Mesodermal cell (in vitro differentiated cells): ENCODE measurements at regions not wholly inside any gene's neighbourhood (a gene's known extent, or its start where the extent isn't known, plus 50 kb on each side); places are given as distances from the start of the nearest gene placed in this dataset.

Experiments
- H3K27ac ChIP-seq: 2 replicates; pipeline ENCODE4 v1.7.0; 2013; ENCODE audit warnings: mild to moderate bottlenecking, low read depth, low read length, moderate library complexity; ENCODE audit not compliant: severe bottlenecking
- H3K36me3 ChIP-seq: 2 replicates; pipeline ENCODE4 v1.7.1; 2013; ENCODE audit warnings: mild to moderate bottlenecking, low read length, moderate library complexity; ENCODE audit not compliant: control insufficient read depth, insufficient read depth
- H3K4me1 ChIP-seq: one replicate; pipeline ENCODE4 v1.7.1; 2013; ENCODE audit warnings: mild to moderate bottlenecking, low read length; ENCODE audit not compliant: insufficient read depth, control insufficient read depth, poor library complexity, severe bottlenecking
- H3K4me3 ChIP-seq: 2 replicates; pipeline ENCODE4 v1.7.0; 2013; ENCODE audit warnings: low read length, control low read depth, mild to moderate bottlenecking; ENCODE audit not compliant: insufficient read depth, poor library complexity, severe bottlenecking; ENCODE audit errors: extremely low read depth
- H3K9me3 ChIP-seq: 2 replicates; pipeline ENCODE4 v1.7.1; 2013; ENCODE audit warnings: mild to moderate bottlenecking, low read length, moderate library complexity; ENCODE audit not compliant: control insufficient read depth
- WGBS, 2 experiments: methylation state at CpG; one replicate each; pipeline ENCODE4 v1.1.5; 2013; ENCODE audit warnings: missing lambda C conversion rate in 2 of 2; ENCODE audit not compliant: insufficient coverage in 2 of 2; 5-methylcytosine and 5-hydroxymethylcytosine counted together

GRCh38 chr13:62633448-62633847, 1217.8 kb upstream of the PCDH20 start:
- Histone ChIP-seq H3K36me3 (no peaks in the 10 kb centered on the region), H3K27ac (no peak overlapping the region), H3K9me3 (no peaks in the 10 kb centered on the region), H3K4me1 (no peaks in the 10 kb centered on the region), H3K4me3 (no peak overlapping the region)
- WGBS, 2 experiments: no CpG with 5 or more reads among the region's 1 CpG

GRCh38 chr13:62631619-62632018, 1216.0 kb upstream of the PCDH20 start:
- no CpG with 5 or more reads among the region's 2 CpGs for WGBS, 2 experiments
- no peak overlapping the region for H3K4me3 ChIP-seq
- H3K9me3 ChIP-seq: no peaks in the 10 kb centered on the region
- no peak overlapping the region for H3K27ac ChIP-seq
- no peaks in the 10 kb centered on the region for H3K36me3 ChIP-seq
- H3K4me1 ChIP-seq: no peaks in the 10 kb centered on the region

- Histone ChIP-seq H3K4me1 (no peaks in the 10 kb centered on the region), H3K4me3 (no peak overlapping the region), H3K27ac (no peak overlapping the region), H3K36me3 (no peaks in the 10 kb centered on the region), H3K9me3 (no peaks in the 10 kb centered on the region)
These were observed 1215.5 kb upstream of the PCDH20 start for GRCh38 chr13:62631124-62631523.

GRCh38 chr13:62629618-62630017, 1214.0 kb upstream of the PCDH20 start:
- Histone ChIP-seq H3K9me3 (no peaks in the 10 kb centered on the region), H3K27ac (no peak overlapping the region), H3K36me3 (no peaks in the 10 kb centered on the region), H3K4me3 (no peak overlapping the region), H3K4me1 (no peaks in the 10 kb centered on the region)
- WGBS, 2 experiments: 83 to 95% methylated on average over 2 to 3 of the region's 3 CpGs

GRCh38 chr13:62627226-62627625, 1211.6 kb upstream of the PCDH20 start:
- 94 to 97% methylated on average over 14 to 15 of the region's 15 CpGs for WGBS, 2 experiments
- no peak overlapping the region for H3K4me3 ChIP-seq

GRCh38 chr13:62626771-62627170, 1211.1 kb upstream of the PCDH20 start:
- no peaks in the 10 kb centered on the region for H3K4me1 ChIP-seq
- H3K27ac ChIP-seq: no peak overlapping the region
- no peaks in the 10 kb centered on the region for H3K36me3 ChIP-seq
- 17% methylated on average over 1 of the region's 5 CpGs; no CpG with 5 or more reads in 1 of the 2 experiments for WGBS, 2 experiments
- H3K4me3 ChIP-seq: no peak overlapping the region
- no peaks in the 10 kb centered on the region for H3K9me3 ChIP-seq

More at GRCh38 chr13:62627226-62627625, 1211.6 kb upstream of the PCDH20 start:
- no peaks in the 10 kb centered on the region for H3K4me1 ChIP-seq
- H3K9me3 ChIP-seq: no peaks in the 10 kb centered on the region
- H3K27ac ChIP-seq: no peak overlapping the region
- no peaks in the 10 kb centered on the region for H3K36me3 ChIP-seq

GRCh38 chr13:62625214-62625881, 1209.7 kb upstream of the PCDH20 start:
- WGBS, 2 experiments: 92 to 94% methylated on average over 15 of the region's 15 CpGs
- H3K9me3 ChIP-seq: no peaks in the 10 kb centered on the region
- no peak overlapping the region for H3K4me3 ChIP-seq
- no peaks in the 10 kb centered on the region for H3K36me3 ChIP-seq
- no peak overlapping the region for H3K27ac ChIP-seq
- H3K4me1 ChIP-seq: no peaks in the 10 kb centered on the region

GRCh38 chr13:62613819-62614218, 1198.2 kb upstream of the PCDH20 start:
- H3K4me3 ChIP-seq: no peak overlapping the region
- WGBS, 2 experiments: no CpG with 5 or more reads among the region's 1 CpG
- no peak overlapping the region for H3K27ac ChIP-seq
- H3K36me3 ChIP-seq: no peaks in the 10 kb centered on the region
- H3K9me3 ChIP-seq: no peaks in the 10 kb centered on the region
- no peaks in the 10 kb centered on the region for H3K4me1 ChIP-seq

- Histone ChIP-seq H3K27ac (no peak overlapping the region), H3K9me3 (no peaks in the 10 kb centered on the region), H3K36me3 (no peaks in the 10 kb centered on the region), H3K4me3 (no peak overlapping the region), H3K4me1 (no peaks in the 10 kb centered on the region)
- 67 to 100% methylated on average over 1 of the region's 2 CpGs for WGBS, 2 experiments
These were observed 1195.7 kb upstream of the PCDH20 start for GRCh38 chr13:62611343-62611742.

- Histone ChIP-seq H3K36me3 (no peaks in the 10 kb centered on the region), H3K27ac (no peak overlapping the region), H3K4me1 (no peaks in the 10 kb centered on the region), H3K9me3 (no peaks in the 10 kb centered on the region), H3K4me3 (no peak overlapping the region)
- WGBS, 2 experiments: 72 to 89% methylated on average over 4 of the region's 5 CpGs
These were observed 1183.1 kb upstream of the PCDH20 start for GRCh38 chr13:62598708-62599107.

- H3K27ac ChIP-seq: no peak overlapping the region
These were observed 1180.3 kb upstream of the PCDH20 start for GRCh38 chr13:62595976-62596375.

More at GRCh38 chr13:62595976-62596375, 1180.3 kb upstream of the PCDH20 start:
- Histone ChIP-seq H3K36me3 (no peaks in the 10 kb centered on the region), H3K9me3 (no peaks in the 10 kb centered on the region), H3K4me1 (no peaks in the 10 kb centered on the region), H3K4me3 (no peak overlapping the region)
